ENCODE measurements at regions not wholly inside any gene's neighbourhood (a gene's known extent, or its start where the extent isn't known, plus 50 kb on each side); places are given as distances from the start of the nearest gene placed in this dataset.

- DNase-seq (ENCODE audit: extremely low spot score): no peak
- ChIA-PET CTCF (interaction anchor here (1.0 to 1.6 kb wide), 2 partner anchors 10 to 19 kb away, joined by 3 to 5 read pairs; no protein-coding TSS in a partner anchor), POLR2A (no interaction called here)
- TF ChIP-seq, protein P1, sequence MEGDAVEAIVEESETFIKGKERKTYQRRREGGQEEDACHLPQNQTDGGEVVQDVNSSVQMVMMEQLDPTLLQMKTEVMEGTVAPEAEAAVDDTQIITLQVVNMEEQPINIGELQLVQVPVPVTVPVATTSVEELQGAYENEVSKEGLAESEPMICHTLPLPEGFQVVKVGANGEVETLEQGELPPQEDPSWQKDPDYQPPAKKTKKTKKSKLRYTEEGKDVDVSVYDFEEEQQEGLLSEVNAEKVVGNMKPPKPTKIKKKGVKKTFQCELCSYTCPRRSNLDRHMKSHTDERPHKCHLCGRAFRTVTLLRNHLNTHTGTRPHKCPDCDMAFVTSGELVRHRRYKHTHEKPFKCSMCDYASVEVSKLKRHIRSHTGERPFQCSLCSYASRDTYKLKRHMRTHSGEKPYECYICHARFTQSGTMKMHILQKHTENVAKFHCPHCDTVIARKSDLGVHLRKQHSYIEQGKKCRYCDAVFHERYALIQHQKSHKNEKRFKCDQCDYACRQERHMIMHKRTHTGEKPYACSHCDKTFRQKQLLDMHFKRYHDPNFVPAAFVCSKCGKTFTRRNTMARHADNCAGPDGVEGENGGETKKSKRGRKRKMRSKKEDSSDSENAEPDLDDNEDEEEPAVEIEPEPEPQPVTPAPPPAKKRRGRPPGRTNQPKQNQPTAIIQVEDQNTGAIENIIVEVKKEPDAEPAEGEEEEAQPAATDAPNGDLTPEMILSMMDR (IDR thresholded peaks at IDR 0.05; ENCODE audit: control extremely low read depth, extremely low read depth, low read depth, missing control alignments): no peak
Measured at GRCh38 chr5:164741376-164741775, 1236.0 kb downstream of the MAT2B start.

GRCh38 chr5:164742025-164742424 lies 1236.6 kb downstream of the MAT2B start:
- TF ChIP-seq, protein P1 (IDR thresholded peaks at IDR 0.05; ENCODE audit: control extremely low read depth, extremely low read depth, low read depth, missing control alignments): no peak
- POLR2A ChIA-PET: no interaction called here
- CTCF ChIA-PET: interaction anchor here (1.0 to 1.6 kb wide), 2 partner anchors 11 to 18 kb away, joined by 3 to 5 read pairs; no protein-coding TSS in a partner anchor
- peak; percentile 9 for DNase-seq (ENCODE audit: extremely low spot score)

DNA sequence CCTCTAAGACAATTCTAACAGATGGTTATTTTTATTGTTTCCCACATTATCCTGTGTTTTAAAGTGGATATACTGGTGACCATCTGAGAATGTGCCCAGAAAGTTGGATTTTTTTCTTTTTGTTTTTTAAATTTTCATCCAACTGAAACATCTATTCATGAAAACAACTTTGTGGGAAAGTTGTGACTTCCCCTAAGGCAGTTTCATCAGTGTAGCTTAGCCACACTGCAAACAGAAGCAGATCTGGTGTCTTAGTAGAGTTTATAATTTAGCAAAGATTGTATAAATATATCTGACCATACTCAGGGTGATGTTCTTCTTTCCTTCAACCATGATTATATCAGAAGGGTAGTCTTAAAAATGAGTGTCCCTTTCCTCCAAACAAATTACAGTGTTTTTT lies 1241.3 kb downstream of the MAT2B start:
- POLR2A ChIA-PET: no interaction called here
- TF ChIP-seq, protein P1 (IDR thresholded peaks at IDR 0.05; ENCODE audit: control extremely low read depth, extremely low read depth, low read depth, missing control alignments): no peak

GRCh38 chr5:164747371-164747770 lies 1242.0 kb downstream of the MAT2B start:
- ChIA-PET CTCF (no interaction called here), POLR2A (no interaction called here)
- no peak for DNase-seq (ENCODE audit: extremely low spot score)
- TF ChIP-seq, protein P1 (IDR thresholded peaks at IDR 0.05; ENCODE audit: control extremely low read depth, extremely low read depth, low read depth, missing control alignments): no peak

More for the DNA sequence above, 1241.3 kb downstream of the MAT2B start:
- no peak for DNase-seq (ENCODE audit: extremely low spot score)
- CTCF ChIA-PET: no interaction called here

- CTCF ChIA-PET: no interaction called here
Measured at GRCh38 chr5:164748861-164749260, 1243.4 kb downstream of the MAT2B start.

GRCh38 chr5:164753434-164753833 lies 1248.0 kb downstream of the MAT2B start:
- DNase-seq (ENCODE audit: extremely low spot score): no peak
- TF ChIP-seq, protein P1 (IDR thresholded peaks at IDR 0.05; ENCODE audit: control extremely low read depth, extremely low read depth, low read depth, missing control alignments): no peak
- ChIA-PET CTCF (interaction anchor here (1.2 kb wide), 1 partner anchor 8 kb away, joined by 4 read pairs; no protein-coding TSS in a partner anchor), POLR2A (no interaction called here)

More at GRCh38 chr5:164748861-164749260, 1243.4 kb downstream of the MAT2B start:
- TF ChIP-seq, protein P1 (IDR thresholded peaks at IDR 0.05; ENCODE audit: control extremely low read depth, extremely low read depth, low read depth, missing control alignments): no peak
- DNase-seq (ENCODE audit: extremely low spot score): no peak
- POLR2A ChIA-PET: no interaction called here

Measured in GM10248 (cell line).